ENCODE measurements at regions not wholly inside any gene's neighbourhood (a gene's known extent, or its start where the extent isn't known, plus 50 kb on each side); places are given as distances from the start of the nearest gene placed in this dataset.
"Not testable (repeated sequence)": the region's sequence is repeated elsewhere in the genome, so short reads cannot be mapped to it uniquely, and the experiment has no call there.

- TF ChIP-seq, protein P1, sequence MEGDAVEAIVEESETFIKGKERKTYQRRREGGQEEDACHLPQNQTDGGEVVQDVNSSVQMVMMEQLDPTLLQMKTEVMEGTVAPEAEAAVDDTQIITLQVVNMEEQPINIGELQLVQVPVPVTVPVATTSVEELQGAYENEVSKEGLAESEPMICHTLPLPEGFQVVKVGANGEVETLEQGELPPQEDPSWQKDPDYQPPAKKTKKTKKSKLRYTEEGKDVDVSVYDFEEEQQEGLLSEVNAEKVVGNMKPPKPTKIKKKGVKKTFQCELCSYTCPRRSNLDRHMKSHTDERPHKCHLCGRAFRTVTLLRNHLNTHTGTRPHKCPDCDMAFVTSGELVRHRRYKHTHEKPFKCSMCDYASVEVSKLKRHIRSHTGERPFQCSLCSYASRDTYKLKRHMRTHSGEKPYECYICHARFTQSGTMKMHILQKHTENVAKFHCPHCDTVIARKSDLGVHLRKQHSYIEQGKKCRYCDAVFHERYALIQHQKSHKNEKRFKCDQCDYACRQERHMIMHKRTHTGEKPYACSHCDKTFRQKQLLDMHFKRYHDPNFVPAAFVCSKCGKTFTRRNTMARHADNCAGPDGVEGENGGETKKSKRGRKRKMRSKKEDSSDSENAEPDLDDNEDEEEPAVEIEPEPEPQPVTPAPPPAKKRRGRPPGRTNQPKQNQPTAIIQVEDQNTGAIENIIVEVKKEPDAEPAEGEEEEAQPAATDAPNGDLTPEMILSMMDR (conservative IDR thresholded peaks at IDR 0.05): no peak
- H3K27ac ChIP-seq: no peak overlapping the region
These were observed 312.1 kb downstream of the TMX3 start for GRCh38 chr18:68402784-68403183.

DNA sequence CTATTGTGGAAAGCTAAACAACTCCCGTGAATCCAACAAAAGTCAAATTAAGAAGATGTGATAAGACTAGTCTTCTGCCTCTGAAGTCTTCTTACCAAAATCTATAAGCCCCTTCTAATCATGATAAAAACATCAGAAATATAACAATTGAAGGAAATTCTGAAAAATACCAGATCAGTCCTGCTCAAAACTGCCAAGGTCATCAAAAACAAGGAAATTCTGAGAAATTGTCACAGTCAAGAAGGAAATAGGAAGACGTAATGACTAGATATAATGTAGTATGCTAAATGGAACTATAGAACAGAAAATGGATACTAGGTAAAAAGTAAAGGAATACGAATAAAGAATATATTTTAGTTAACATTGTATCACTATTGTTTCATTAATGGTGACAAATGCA lies 314.0 kb downstream of the TMX3 start:
- TF ChIP-seq, protein P1 (conservative IDR thresholded peaks at IDR 0.05): no peak
- H3K27ac ChIP-seq: no peak overlapping the region

DNA sequence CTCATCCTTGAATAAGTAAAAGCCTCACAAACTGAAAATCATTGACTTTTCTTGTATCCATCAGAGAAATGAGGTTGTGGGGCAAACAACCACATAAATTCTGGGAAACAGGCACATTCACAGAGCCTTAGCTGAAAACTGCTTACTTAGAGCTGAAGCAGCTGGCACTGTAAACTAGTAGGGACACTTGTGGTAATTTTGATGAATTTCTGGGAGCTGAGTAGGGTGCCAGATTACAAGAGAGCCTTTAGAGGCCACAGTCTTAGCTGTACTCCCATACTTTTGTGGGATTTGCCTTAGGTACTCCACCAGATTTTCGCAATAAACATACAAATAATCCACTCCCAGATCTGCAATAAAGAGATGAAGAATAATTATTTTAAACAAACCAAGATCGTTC lies 315.2 kb downstream of the TMX3 start:
- no peak overlapping the region for H3K27ac ChIP-seq
- TF ChIP-seq, protein P1 (conservative IDR thresholded peaks at IDR 0.05): no peak

- H3K27ac ChIP-seq: no peak overlapping the region
- TF ChIP-seq, protein P1 (conservative IDR thresholded peaks at IDR 0.05): no peak
These were observed 317.5 kb downstream of the TMX3 start for GRCh38 chr18:68397241-68398035.

- TF ChIP-seq, protein P1 (conservative IDR thresholded peaks at IDR 0.05): no peak
- no peak overlapping the region for H3K27ac ChIP-seq
These were observed 320.2 kb downstream of the TMX3 start for GRCh38 chr18:68394705-68395104.

GRCh38 chr18:68391801-68392200 lies 323.1 kb downstream of the TMX3 start:
- H3K27ac ChIP-seq: no peak overlapping the region
- TF ChIP-seq, protein P1 (conservative IDR thresholded peaks at IDR 0.05): no peak

GRCh38 chr18:68387246-68387645 lies 327.7 kb downstream of the TMX3 start:
- TF ChIP-seq, protein P1 (conservative IDR thresholded peaks at IDR 0.05): no peak
- no peak overlapping the region for H3K27ac ChIP-seq

GRCh38 chr18:68383979-68384378 lies 330.9 kb downstream of the TMX3 start:
- H3K27ac ChIP-seq: not testable (repeated sequence)
